ENCODE measurements at regions not wholly inside any gene's neighbourhood (a gene's known extent, or its start where the extent isn't known, plus 50 kb on each side); places are given as distances from the start of the nearest gene placed in this dataset.

GRCh38 chr20:17795501-17796071 lies 95.8 kb downstream of the BANF2 start:
- peak overlapping the region in 1 of 4 donors; percentile 52 for H3K27ac ChIP-seq
- TF ChIP-seq CTCF (IDR thresholded peaks at IDR 0.05) (no peak), POLR2A (IDR thresholded peaks at IDR 0.05) (no peak)

GRCh38 chr20:17795003-17795402 lies 95.2 kb downstream of the BANF2 start:
- Histone ChIP-seq H3K4me1 (no peaks in the 10 kb centered on the region), H3K9me3 (no peaks in the 10 kb centered on the region), H3K27me3 (no peaks in the 10 kb centered on the region), H3K36me3 (no peaks in the 10 kb centered on the region), H3K4me3 (no peak overlapping the region), H3K27ac (peak overlapping the region in 1 of 4 donors; percentile 52)
- no peak for TF ChIP-seq POLR2A (IDR thresholded peaks at IDR 0.05)
- TF ChIP-seq CTCF (IDR thresholded peaks at IDR 0.05): no peak
- no peak for DNase-seq

More at GRCh38 chr20:17795501-17796071, 95.8 kb downstream of the BANF2 start:
- Histone ChIP-seq H3K4me3 (no peak overlapping the region), H3K9me3 (no peaks in the 10 kb centered on the region), H3K36me3 (no peaks in the 10 kb centered on the region), H3K4me1 (no peaks in the 10 kb centered on the region), H3K27me3 (no peaks in the 10 kb centered on the region)
- no peak for DNase-seq

GRCh38 chr20:17794400-17794799 lies 94.6 kb downstream of the BANF2 start:
- Histone ChIP-seq H3K4me3 (no peak overlapping the region), H3K9me3 (no peaks in the 10 kb centered on the region), H3K27me3 (no peaks in the 10 kb centered on the region), H3K36me3 (no peaks in the 10 kb centered on the region), H3K4me1 (no peaks in the 10 kb centered on the region), H3K27ac (no peak overlapping the region)
- no peak for DNase-seq
- TF ChIP-seq POLR2A (IDR thresholded peaks at IDR 0.05) (no peak), CTCF (IDR thresholded peaks at IDR 0.05) (no peak)

- Histone ChIP-seq H3K27me3 (no peaks in the 10 kb centered on the region), H3K4me1 (no peaks in the 10 kb centered on the region), H3K27ac (no peak overlapping the region), H3K4me3 (no peak overlapping the region), H3K9me3 (no peaks in the 10 kb centered on the region), H3K36me3 (no peaks in the 10 kb centered on the region)
- DNase-seq: no peak
- no peak for TF ChIP-seq POLR2A (IDR thresholded peaks at IDR 0.05)
- no peak for TF ChIP-seq CTCF (IDR thresholded peaks at IDR 0.05)
These were observed 94.2 kb downstream of the BANF2 start for GRCh38 chr20:17793986-17794385.

- TF ChIP-seq POLR2A (IDR thresholded peaks at IDR 0.05) (no peak), CTCF (IDR thresholded peaks at IDR 0.05) (no peak)
- Histone ChIP-seq H3K4me3 (no peak overlapping the region), H3K4me1 (no peaks in the 10 kb centered on the region), H3K9me3 (no peaks in the 10 kb centered on the region), H3K36me3 (no peaks in the 10 kb centered on the region), H3K27me3 (no peaks in the 10 kb centered on the region), H3K27ac (no peak overlapping the region)
- DNase-seq: no peak
These were observed 90.5 kb downstream of the BANF2 start for GRCh38 chr20:17790296-17790695.

GRCh38 chr20:17787816-17788215 lies 88.0 kb downstream of the BANF2 start:
- Histone ChIP-seq H3K4me3 (no peak overlapping the region), H3K4me1 (no peaks in the 10 kb centered on the region), H3K36me3 (no peaks in the 10 kb centered on the region), H3K27ac (no peak overlapping the region), H3K9me3 (no peaks in the 10 kb centered on the region), H3K27me3 (no peaks in the 10 kb centered on the region)
- no peak for TF ChIP-seq CTCF (IDR thresholded peaks at IDR 0.05)
- TF ChIP-seq POLR2A (IDR thresholded peaks at IDR 0.05): no peak
- no peak for DNase-seq
